Activated naive CD8-positive, alpha-beta T cell treated with anti-CD3 and anti-CD28 coated beads, Interleukin-2, amount 50 U/mL, for 24 hours (primary cell): ENCODE measurements at regions not wholly inside any gene's neighbourhood (a gene's known extent, or its start where the extent isn't known, plus 50 kb on each side); places are given as distances from the start of the nearest gene placed in this dataset.
"Not testable (repeated sequence)": the region's sequence is repeated elsewhere in the genome, so short reads cannot be mapped to it uniquely, and the experiment has no call there.

ENCODE experiments used
- ATAC-seq: fragments of 150-1000 bp; cut with Tn5 transposase; one replicate; pipeline ENCODE4 v1.10.0; 2021
- DNase-seq: peaks from one replicate; pipeline ENCODE4 v3.0.0; 2021
- H3K27ac Mint-ChIP-seq: one replicate; pipeline ENCODE4 v1.8.0; 2021; ENCODE audit warnings: mild to moderate bottlenecking, mixed read lengths
- H3K27me3 Mint-ChIP-seq: one replicate; pipeline ENCODE4 v1.8.0; 2021; ENCODE audit warnings: mixed read lengths
- H3K36me3 Mint-ChIP-seq: one replicate; pipeline ENCODE4 v1.8.0; 2021; ENCODE audit warnings: low read depth, mixed read lengths
- H3K4me1 Mint-ChIP-seq: one replicate; pipeline ENCODE4 v1.8.0; 2021; ENCODE audit warnings: mixed read lengths
- H3K4me3 Mint-ChIP-seq: one replicate; pipeline ENCODE4 v1.8.0; 2021; ENCODE audit warnings: mild to moderate bottlenecking, moderate library complexity, mixed read lengths
- H3K9me3 Mint-ChIP-seq: one replicate; pipeline ENCODE4 v1.8.0; 2021; ENCODE audit warnings: mixed read lengths

DNA sequence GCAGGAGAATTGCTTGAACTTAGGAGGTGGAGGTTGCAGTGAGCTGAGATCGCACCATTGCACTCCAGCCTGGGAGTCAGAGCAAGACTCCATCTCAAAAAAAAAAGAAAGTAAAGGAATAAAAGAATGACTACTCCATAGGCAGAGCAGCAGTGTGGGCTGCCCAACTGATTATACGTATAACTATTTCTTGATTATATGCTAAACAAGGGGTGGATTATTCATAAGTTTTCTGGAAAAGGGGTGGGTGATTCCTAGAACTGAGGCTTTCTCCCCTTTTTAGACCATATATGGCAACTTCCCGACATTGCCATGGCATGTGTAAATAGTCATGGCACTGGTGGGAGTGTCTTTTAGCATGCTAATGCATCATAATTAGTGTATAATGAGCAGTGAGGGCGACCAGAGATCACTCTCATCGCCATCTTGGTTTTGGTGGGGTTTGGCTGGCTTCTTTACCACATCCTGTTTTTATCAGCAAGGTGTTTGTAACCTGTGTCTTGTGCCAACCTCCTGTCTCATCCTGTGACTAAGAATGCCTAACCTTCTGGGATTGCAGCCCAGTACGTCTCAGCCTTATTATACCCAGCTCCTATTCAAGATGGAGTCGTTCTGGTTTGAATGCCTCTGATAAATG is 72.3 kb upstream of the BCL2L14 start:
- H3K4me1 Mint-ChIP-seq, result peaks cover 20% of the 10 kb centered on the region
- not testable (repeated sequence) for DNase-seq, H3K27ac Mint-ChIP-seq, H3K36me3 Mint-ChIP-seq, H3K27me3 Mint-ChIP-seq, H3K4me3 Mint-ChIP-seq, H3K9me3 Mint-ChIP-seq
- peak; percentile 49 for ATAC-seq

GRCh38 chr12:11998944-11999315 is 71.8 kb upstream of the BCL2L14 start:
- no peaks in the 10 kb centered on the region for H3K27me3 Mint-ChIP-seq
- H3K4me3 Mint-ChIP-seq, result no peak overlapping the region
- H3K36me3 Mint-ChIP-seq, result no peaks in the 10 kb centered on the region
- DNase-seq, result no peak
- ATAC-seq, result no peak
- H3K9me3 Mint-ChIP-seq, result no peaks in the 10 kb centered on the region
- peak overlapping the region; percentile 26 for H3K27ac Mint-ChIP-seq
- peaks cover 20% of the 10 kb centered on the region for H3K4me1 Mint-ChIP-seq

DNA sequence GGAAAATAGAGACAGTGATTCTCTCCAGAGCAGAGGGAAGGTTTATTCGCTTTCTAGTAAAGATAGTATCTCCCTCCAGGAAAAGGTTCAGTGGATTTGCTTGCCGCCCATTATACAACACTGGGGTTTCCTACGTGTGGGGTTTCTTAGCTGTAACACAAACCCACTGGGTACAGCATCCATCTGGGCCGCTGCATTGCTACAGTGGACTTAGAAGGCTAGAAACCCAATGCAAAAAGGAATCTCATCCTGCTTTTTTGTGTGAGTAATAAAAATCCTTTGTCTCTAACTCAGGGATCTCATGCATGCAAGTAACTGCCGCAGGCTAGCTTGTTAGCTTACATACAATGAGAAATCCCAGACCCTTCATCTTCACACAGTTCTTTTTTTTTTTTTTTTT is 67.1 kb upstream of the BCL2L14 start:
- Mint-ChIP-seq H3K27ac (no peak overlapping the region), H3K4me3 (no peak overlapping the region), H3K4me1 (peaks cover 39% of the 10 kb centered on the region), H3K9me3 (peaks cover 15% of the 10 kb centered on the region), H3K27me3 (peaks cover 7% of the 10 kb centered on the region), H3K36me3 (peaks cover 7% of the 10 kb centered on the region)
- no peak for ATAC-seq
- DNase-seq, result no peak

- ATAC-seq, result no peak
- Mint-ChIP-seq H3K4me3 (no peak overlapping the region), H3K9me3 (peaks cover 15% of the 10 kb centered on the region), H3K4me1 (peaks cover 40% of the 10 kb centered on the region), H3K27ac (no peak overlapping the region), H3K36me3 (peaks cover 7% of the 10 kb centered on the region), H3K27me3 (peaks cover 7% of the 10 kb centered on the region)
- DNase-seq, result no peak
These were observed 66.2 kb upstream of the BCL2L14 start for GRCh38 chr12:12004524-12004923.

- Mint-ChIP-seq H3K27me3 (peaks cover 7% of the 10 kb centered on the region), H3K36me3 (peaks cover 9% of the 10 kb centered on the region), H3K4me1 (peaks cover 65% of the 10 kb centered on the region), H3K4me3 (peak overlapping the region; percentile 74), H3K9me3 (peaks cover 15% of the 10 kb centered on the region), H3K27ac (peak overlapping the region; percentile 100)
- peak; percentile 76 for DNase-seq
- ATAC-seq, result peak; percentile 71
These were observed 63.6 kb upstream of the BCL2L14 start for GRCh38 chr12:12007001-12007712.

- no peak for DNase-seq
- peaks cover 71% of the 10 kb centered on the region for H3K4me1 Mint-ChIP-seq
- peaks cover 8% of the 10 kb centered on the region for H3K27me3 Mint-ChIP-seq
These were observed 63.0 kb upstream of the BCL2L14 start for GRCh38 chr12:12007713-12008231.

GRCh38 chr12:12008232-12008850 is 62.4 kb upstream of the BCL2L14 start:
- Mint-ChIP-seq H3K36me3 (peaks cover 9% of the 10 kb centered on the region), H3K4me1 (peaks cover 76% of the 10 kb centered on the region), H3K4me3 (peak overlapping the region; percentile 74), H3K27me3 (peaks cover 8% of the 10 kb centered on the region), H3K27ac (peak overlapping the region; percentile 100), H3K9me3 (peaks cover 15% of the 10 kb centered on the region)
- DNase-seq, result peak; percentile 73
- no peak for ATAC-seq

More at GRCh38 chr12:12007713-12008231, 63.0 kb upstream of the BCL2L14 start:
- no peak for ATAC-seq
- peaks cover 9% of the 10 kb centered on the region for H3K36me3 Mint-ChIP-seq
- peaks cover 15% of the 10 kb centered on the region for H3K9me3 Mint-ChIP-seq
- peak overlapping the region; percentile 100 for H3K27ac Mint-ChIP-seq
- peak overlapping the region; percentile 74 for H3K4me3 Mint-ChIP-seq

DNA sequence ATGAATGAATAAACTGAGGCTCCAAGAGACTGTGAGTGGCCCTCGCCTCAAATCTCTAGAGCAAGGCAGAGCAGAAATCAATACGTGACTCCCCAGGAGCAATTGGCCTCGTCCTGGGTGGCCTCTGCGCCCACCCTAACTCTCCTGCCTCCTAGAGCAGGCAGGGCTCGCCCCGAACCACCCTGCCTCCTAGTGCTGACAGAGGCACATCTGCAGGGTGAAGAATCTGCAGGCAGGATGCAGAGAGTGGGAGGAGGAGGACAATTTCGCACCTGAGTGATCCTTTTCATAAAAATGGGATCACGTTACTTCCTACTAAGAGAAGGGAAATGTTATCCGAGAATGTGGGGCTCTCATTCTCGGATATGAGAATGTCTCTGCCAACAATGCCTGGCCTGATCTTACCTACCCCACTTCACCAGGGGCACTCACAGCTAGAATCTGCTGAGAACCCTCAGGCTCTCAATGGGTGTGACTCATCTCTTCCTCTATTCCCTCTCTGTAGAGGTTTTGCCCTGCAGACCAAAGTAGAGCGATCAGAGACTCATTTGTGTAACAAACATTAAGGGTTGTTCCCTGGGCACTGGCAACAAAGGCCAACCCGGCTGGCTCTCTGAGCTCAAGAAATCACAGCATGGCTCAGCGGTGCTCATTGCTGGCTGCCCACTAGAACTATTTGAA is 61.7 kb upstream of the BCL2L14 start:
- Mint-ChIP-seq H3K36me3 (peaks cover 9% of the 10 kb centered on the region), H3K9me3 (peaks cover 15% of the 10 kb centered on the region), H3K4me3 (peak overlapping the region; percentile 74), H3K4me1 (peaks cover 76% of the 10 kb centered on the region), H3K27me3 (peaks cover 8% of the 10 kb centered on the region), H3K27ac (peak overlapping the region; percentile 100)
- ATAC-seq (peak; percentile 70), DNase-seq (peak; percentile 68)

DNA sequence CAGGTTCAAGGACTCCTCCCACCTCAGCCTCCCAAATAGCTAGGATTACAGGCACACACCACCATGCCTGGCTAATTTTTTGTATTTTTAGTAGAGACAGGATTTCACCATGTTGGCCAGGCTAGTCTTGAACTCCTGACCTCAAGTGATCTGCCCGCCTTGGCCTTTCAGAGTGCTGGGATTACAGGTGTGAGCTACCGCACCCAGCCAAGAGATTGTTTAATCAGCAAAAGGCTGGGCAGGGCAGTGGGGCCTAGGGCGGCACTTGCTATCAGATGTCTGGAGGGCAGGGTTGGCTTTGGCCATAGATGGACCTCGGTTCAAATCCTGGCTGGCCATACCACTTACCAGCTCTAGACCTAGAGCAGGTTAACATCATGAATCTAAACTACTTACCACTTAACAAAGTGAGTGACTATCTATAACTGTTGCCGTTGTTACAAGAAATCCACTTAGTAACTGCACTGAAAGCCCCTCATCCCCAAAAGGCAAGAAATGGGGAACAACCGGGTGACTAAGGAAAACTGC is 60.9 kb upstream of the BCL2L14 start:
- not testable (repeated sequence) for DNase-seq, H3K36me3 Mint-ChIP-seq, H3K27me3 Mint-ChIP-seq
- peak; percentile 27 for ATAC-seq
- H3K4me3 Mint-ChIP-seq, result peak overlapping the region; percentile 74
- peak overlapping the region; percentile 100 for H3K27ac Mint-ChIP-seq
- peaks cover 77% of the 10 kb centered on the region for H3K4me1 Mint-ChIP-seq
- H3K9me3 Mint-ChIP-seq, result peaks cover 11% of the 10 kb centered on the region

DNA sequence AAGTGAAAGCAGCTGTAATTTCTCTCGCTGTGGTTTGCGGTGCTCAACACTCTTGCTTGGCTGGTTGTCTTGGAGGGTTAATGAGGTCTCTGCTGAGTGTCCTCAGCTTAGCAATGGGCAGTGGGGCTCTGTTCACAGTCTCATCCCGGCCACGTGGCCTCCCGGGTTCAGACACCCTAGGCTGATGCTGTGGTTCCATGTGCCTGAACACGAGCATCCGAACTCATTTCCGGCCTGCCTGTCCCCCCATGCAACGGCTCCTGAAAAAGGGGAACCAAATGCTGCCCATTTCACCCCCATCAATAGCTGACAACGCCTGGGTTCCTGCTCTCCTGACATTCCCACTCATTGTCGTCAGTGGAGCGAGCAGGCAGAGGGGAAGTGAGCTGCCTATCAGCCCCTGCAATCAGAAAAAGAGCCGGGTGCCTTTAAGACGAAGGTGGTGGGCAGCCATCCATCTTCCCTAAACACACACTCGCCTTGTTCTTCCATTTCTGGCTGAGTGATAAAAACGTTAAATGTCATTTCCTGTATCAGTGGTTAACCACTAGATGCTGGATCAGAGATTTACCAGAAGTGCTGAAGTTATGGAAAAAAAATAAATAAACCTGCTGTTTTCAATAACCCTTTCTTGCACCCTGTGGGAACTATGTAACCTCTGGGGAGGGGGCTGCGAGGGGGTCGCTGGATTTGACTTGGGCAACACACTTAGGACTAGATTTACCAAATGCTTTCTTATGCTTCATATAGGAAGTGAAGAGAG is 60.3 kb upstream of the BCL2L14 start:
- Mint-ChIP-seq H3K27ac (peak overlapping the region; percentile 100), H3K4me1 (peaks cover 81% of the 10 kb centered on the region)
- DNase-seq, result peak; percentile 72

DNA sequence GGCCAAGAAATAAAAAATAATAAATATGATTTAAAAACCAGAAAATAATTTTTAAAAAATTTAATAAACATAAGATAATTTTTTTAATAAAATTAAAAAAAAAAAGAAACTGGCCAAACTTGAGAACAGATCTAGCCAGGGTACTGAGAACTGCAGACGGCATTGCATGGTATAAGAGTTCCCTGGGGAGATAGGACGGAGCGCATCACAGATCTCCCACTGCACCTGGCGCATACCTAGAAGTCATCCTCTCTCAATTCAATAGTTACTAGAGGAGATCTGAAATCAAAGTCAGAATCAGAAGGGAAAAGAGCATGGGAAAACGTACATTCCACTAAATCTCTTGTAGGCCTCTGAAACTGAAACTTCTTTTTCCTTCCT is 58.9 kb upstream of the BCL2L14 start:
- Mint-ChIP-seq H3K4me1 (peaks cover 85% of the 10 kb centered on the region), H3K4me3 (no peak overlapping the region), H3K27ac (no peak overlapping the region), H3K9me3 (no peaks in the 10 kb centered on the region), H3K27me3 (peaks cover 5% of the 10 kb centered on the region), H3K36me3 (peaks cover 2% of the 10 kb centered on the region)
- ATAC-seq (no peak), DNase-seq (no peak)

More for the DNA sequence above, 60.3 kb upstream of the BCL2L14 start:
- Mint-ChIP-seq H3K27me3 (peaks cover 6% of the 10 kb centered on the region), H3K36me3 (peaks cover 6% of the 10 kb centered on the region), H3K9me3 (peaks cover 7% of the 10 kb centered on the region), H3K4me3 (peak overlapping the region; percentile 74)
- peak; percentile 55 for ATAC-seq

- H3K4me1 Mint-ChIP-seq, result peaks cover 74% of the 10 kb centered on the region
- H3K4me3 Mint-ChIP-seq, result no peak overlapping the region
- DNase-seq (no peak), ATAC-seq (no peak)
- peaks cover 2% of the 10 kb centered on the region for H3K36me3 Mint-ChIP-seq
- H3K27me3 Mint-ChIP-seq, result peaks cover 2% of the 10 kb centered on the region
- H3K9me3 Mint-ChIP-seq, result no peaks in the 10 kb centered on the region
- H3K27ac Mint-ChIP-seq, result no peak overlapping the region
These were observed 55.6 kb upstream of the BCL2L14 start for GRCh38 chr12:12015073-12015685.

DNA sequence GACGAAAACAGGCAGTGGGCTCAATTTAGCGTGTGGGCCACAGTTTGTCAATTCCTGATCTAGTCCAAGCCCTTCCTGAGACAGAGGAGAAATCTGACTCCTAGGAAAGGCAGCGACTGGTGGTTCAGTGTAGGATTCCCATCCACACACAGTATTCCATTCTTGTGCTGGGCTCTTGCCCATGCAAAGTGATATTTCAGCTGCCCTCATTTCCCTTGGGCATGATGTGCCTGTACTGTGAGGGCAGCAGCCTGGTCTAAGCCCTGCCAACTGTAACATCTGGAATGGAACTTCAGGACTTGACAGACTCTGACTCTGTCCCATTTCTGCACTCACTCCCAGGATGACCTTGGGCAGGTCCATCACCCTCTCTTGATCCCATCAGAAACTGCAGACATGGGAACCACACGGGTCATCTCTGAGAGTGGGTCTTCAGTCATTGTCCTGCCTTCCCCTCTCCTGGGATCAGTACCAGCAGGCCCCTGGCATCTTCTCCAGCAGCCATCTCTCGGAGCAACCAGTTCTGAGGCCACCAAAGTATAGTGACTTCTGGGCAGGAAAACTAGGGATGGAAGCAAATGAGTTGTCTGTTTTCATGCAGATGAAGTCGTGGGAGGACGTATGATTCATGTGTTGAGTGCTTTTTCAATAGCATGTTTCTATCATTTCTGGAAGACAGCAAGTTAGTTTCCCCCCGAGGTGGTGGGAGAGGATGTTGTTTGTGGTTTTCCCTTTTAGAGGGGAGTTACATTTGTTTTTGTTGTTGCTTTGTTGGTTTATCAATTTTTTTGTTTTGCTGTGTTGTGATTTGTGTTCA is 54.2 kb upstream of the BCL2L14 start:
- peak overlapping the region; percentile 22 for H3K4me3 Mint-ChIP-seq

More for the DNA sequence above, 54.2 kb upstream of the BCL2L14 start:
- DNase-seq (no peak), ATAC-seq (peak; percentile 76)
- peaks cover 2% of the 10 kb centered on the region for H3K27me3 Mint-ChIP-seq
- peak overlapping the region; percentile 92 for H3K27ac Mint-ChIP-seq
- H3K9me3 Mint-ChIP-seq, result no peaks in the 10 kb centered on the region
- no peaks in the 10 kb centered on the region for H3K36me3 Mint-ChIP-seq
- peaks cover 73% of the 10 kb centered on the region for H3K4me1 Mint-ChIP-seq
